ENCODE measurements at regions not wholly inside any gene's neighbourhood (a gene's known extent, or its start where the extent isn't known, plus 50 kb on each side); places are given as distances from the start of the nearest gene placed in this dataset.
A peak's percentile ranks its signal among the peaks of the same experiment; 100 is the strongest.
"Not testable (repeated sequence)": the region's sequence is repeated elsewhere in the genome, so short reads cannot be mapped to it uniquely, and the experiment has no call there.

- DNase-seq, result peak; percentile 21
Measured at GRCh38 chr20:48215536-48215935, 430.3 kb upstream of the SULF2 start.

- DNase-seq, result no peak
Measured at GRCh38 chr20:48214601-48215000, 429.3 kb upstream of the SULF2 start.

DNA sequence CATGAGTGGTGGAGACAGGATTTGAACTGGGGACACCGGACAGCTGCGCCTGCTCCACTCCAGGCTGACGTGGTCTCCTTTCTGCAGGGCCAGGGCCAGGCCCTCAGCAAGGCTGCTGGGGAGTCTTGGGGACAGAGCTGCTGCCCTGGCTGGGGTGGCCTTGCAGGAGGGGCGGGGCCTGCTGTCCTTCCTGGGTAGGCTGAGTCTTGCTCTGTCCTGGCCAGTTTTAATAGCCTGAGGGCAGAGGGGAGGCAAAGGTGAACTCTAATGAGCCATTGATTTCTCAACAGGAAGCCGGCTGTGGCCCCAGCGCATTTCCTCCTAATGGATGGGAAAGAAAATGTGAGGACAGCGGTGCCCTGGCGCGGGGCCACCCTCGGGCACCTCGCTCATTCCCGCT, 428.4 kb upstream of the SULF2 start:
- not testable (repeated sequence) for DNase-seq

- DNase-seq, result no peak
Measured at GRCh38 chr20:48212806-48213509, 427.7 kb upstream of the SULF2 start.

DNA sequence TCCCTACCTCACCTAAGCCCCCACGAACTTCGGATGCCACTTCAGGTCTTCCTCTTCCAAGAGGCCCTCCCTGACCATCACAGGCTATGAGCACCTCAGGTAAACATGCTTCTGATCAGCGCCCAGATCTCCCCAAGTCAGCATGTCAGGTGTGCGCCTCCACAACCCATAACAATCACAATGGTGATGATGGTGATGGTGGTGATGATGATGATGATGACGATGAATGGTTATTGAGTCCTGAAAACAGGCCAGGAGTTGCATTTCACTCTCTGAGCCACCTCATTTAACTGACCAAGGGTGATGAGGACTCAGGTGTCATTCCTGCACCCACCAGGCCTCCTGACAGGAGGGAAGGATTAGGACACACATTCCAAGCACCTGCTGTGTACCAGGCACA, 426.6 kb upstream of the SULF2 start:
- DNase-seq, result no peak

- no peak for DNase-seq
Measured at GRCh38 chr20:48211238-48211637, 426.0 kb upstream of the SULF2 start.

DNA sequence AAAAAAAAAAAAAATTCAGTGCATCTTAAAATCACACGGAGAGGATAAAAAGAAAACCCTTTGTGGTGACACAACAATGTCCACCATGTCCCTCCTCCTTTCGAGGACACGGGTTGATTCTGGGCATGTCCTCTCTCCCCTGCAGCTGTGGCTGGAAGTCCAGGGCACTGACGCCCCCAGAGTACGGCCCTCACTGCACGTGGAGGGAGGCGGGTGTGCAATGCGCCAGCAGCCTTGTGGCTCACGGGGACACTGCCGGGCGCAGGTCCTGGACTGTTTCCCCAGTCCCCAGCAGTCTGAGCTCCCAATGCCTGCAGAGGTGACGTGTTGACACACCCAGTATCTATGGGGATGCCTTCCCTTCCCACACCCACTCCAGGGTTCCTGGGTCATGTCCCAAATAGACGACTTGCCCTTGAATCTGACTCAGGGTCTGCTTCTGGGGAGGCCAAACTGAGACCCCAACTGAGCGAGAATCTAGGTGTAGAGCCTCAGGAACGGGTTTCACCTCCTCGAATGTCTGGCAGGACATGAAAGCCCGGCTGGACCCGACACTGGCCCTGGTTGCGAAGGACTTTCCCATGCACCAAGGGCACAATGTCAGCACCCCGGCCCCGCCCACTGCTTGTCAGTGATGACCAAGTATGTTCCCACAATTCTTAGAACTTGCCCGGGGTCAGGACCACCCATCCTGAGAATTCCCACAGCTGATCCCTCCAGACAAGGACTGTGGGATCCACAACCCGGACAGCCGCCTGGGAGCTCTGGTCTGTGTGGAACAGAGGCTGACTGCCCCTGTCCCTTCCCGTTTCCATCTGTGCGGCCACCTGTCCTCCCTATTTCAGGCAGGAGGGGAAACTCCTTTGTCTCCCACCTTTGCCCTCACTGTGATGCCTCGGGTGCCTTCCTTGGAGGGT, 425.1 kb upstream of the SULF2 start:
- DNase-seq, result no peak

DNA sequence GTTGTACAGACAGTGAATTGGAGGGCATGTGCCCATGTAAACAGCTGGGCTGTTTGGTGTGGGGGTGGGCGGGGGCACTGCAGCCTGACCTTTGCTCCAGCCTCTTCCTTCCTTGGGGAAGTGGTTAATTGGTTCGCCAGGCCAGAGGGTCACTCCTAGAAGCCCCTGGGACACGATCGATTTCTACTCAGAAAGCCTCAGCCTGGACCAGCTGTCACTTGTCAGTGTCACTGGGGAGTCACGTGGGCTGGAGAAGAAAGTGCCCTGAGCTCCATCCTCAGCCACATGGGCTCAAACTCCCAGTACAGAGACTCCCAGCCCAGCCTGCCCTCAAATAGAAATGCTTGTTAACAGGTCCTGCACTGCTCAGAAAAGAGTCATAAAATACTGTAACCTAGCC, 423.8 kb upstream of the SULF2 start:
- peak; percentile 72 for DNase-seq

DNA sequence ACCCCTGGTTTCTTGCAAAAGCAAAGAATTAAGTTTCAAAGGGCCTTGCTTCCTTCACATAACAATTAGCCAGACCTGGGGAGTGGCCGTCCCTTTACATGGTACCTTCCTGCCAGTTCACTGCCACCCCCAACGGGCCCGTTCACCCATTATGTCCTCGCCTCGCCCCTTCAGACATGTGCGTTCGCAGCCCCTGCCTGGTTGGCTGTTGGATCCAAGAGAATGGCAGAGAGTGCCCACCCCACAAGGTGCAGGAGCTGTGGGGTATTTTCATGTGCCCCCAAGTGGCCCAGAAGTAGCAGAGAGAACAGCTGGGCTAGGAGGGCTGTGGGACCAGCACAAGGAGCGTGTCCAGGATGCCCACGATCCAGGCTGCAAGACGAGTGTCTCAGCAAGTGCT, 422.9 kb upstream of the SULF2 start:
- DNase-seq, result no peak

DNA sequence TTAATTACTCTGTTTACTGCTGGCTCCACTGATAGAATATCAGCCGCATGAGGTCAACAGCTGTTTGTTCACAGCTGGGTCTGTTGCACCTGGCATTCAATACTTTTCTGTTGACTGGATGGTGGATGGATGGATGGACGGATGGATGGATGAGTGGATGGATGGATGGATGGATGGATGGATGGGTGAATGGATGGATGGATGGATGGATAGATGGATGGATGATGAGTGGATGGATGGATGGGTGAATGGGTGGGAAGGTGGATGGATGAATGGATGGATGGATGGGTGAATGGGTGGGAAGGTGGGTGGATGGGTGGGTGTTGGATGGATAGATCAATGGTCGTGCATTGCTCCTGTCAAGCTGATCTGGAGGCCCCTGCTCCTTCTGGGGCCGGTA, 422.2 kb upstream of the SULF2 start:
- no peak for DNase-seq

GRCh38 chr20:48205786-48206185, 420.5 kb upstream of the SULF2 start:
- peak; percentile 83 for DNase-seq

DNA sequence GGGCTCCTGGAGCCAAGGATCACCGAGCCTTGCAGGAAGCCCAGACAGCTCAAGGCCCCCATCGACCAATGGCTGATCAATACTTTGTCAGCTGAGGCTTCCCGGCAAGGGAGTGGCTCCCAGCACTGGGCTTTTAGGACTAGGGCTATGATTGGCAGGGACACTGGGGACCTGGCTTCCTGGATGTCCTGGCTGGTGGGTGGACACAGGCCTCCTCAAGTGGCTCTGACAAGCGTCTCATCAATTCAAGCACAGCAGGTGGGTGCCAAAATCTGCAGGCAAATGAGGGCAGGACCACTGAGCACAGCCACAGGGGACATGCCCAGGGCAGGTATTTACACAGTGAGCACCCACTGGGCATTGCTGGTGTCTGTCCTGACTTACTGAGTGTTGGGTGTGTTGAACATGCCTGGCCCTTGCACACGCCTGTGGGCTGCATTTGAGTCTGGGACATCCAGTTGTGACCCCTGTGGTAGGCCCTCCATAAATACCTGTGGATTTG, 420.1 kb upstream of the SULF2 start:
- no peak for DNase-seq

DNA sequence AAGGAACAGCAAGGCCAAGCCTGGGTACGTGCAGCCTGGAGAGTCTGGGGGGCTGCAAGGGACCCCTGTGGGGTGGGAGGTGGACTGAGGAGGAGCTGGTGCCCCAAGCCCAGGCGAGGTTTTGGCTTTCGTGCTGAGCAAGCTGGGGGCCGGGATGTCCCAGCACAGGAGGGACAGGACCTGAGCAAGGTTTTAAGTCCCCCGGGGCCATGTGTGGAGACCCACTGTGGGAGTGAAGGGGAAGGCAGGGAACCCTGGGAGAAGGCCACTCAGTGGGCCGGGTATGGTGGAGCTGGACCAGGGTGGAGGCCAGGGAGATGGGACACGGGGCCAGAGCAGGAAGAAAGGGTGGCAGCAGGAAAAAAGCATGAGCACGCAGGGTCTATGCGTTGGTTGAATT, 419.2 kb upstream of the SULF2 start:
- DNase-seq, result no peak

DNA sequence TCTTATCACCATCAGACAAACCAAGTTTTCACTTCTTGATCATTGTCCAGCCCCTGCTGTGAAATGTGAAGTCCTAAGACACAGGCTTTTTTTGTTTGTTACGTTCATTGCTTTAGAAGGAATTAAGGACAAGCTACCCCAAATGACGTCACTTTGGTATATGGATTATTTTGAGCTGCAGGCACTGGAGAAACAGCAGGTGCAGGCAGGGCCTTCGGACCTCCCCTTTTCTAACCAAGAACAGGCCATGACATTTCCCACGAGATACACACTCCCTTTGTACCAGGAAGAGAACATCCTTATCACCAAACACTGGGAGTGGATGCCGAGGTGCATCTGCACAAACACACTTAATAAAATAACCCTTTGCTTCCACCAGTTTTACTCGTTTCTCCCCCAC, 418.0 kb upstream of the SULF2 start:
- DNase-seq, result no peak

GRCh38 chr20:48202334-48203113, 417.2 kb upstream of the SULF2 start:
- peak; percentile 27 for DNase-seq

DNA sequence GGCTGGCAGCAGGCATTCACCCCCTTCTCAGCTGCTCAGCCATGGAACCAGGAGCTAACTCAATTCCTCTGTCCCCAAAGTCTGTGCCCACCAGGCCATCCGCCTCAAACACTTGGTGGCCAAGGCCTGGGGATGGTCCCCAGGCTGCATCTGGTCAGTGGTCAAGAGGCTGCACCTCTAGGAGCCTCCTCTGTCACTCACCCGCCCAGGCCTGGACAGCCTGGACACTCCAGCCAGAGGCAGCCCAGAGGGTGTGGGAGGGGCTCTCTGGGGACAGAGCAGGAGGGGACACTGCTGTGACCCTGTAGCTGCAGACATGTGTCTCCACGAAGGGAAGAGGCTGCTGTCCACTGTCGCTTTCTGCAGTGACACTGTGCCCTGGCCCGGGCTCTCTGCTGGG, 416.6 kb upstream of the SULF2 start:
- DNase-seq, result no peak

DNA sequence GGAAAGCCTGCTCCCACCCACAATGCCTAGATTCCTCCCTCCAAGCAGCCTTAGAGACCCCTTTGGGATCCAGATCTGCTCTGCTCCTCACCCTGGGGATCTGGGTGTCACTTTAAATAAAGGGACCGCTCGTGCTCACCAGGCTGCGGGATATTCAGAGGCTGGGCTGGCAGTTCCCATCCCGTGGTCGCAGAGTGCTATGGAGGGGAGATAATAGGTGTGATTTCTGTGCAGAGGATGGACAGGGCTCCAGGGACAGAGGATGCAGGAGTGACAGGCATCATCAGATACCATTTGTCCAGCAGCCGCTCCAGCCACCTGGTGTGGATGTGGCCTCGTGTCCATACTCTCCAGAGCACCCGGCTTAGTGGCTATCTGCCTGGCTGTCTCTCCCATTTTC, 415.9 kb upstream of the SULF2 start:
- no peak for DNase-seq

GRCh38 chr20:48198929-48199451, 413.7 kb upstream of the SULF2 start:
- no peak for DNase-seq

- DNase-seq, result peak; percentile 73
Measured at GRCh38 chr20:48197066-48197465, 411.8 kb upstream of the SULF2 start.

DNA sequence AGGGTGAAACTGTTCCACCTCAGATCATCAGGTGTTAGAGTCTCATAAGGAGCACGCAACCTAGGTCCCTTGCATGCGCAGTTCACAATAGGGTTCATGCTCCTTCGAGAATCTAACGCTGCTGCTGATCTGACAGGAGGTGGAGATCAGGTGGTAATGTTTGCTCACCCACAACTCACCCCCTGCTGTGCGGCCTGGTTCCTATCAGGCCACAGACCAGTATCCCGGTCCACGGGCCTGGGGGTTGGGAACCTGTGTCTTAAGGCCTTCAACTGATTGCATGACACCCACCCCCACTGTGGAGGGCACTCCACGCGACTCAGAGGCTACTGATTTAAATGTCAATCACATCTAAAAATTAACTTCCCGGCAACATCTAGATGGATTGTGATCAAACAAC, 411.2 kb upstream of the SULF2 start:
- no peak for DNase-seq

DNA sequence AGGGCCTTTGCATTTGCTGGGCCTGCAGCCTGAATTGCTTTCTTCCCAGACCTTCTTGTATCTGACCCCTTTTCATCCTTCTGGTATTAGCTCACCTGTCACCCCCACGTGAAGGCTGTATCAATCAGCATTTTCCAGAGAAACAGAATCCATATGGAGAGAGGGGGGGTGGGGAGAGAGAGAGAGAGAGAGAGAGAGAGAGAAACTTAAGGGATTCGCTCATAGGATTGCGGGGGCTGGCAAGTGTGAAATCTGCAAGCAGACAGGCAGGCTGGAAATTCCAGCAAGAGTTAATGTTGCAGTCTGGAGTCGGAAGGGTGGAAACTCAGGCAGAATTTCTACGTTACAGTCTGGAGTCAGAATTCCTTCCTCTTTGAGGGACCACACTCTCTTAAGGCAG, 410.7 kb upstream of the SULF2 start:
- DNase-seq, result no peak

GRCh38 chr20:48195121-48195870, 410.0 kb upstream of the SULF2 start:
- DNase-seq, result peak; percentile 30
